ENCODE measurements at regions not wholly inside any gene's neighbourhood (a gene's known extent, or its start where the extent isn't known, plus 50 kb on each side); places are given as distances from the start of the nearest gene placed in this dataset.

DNA sequence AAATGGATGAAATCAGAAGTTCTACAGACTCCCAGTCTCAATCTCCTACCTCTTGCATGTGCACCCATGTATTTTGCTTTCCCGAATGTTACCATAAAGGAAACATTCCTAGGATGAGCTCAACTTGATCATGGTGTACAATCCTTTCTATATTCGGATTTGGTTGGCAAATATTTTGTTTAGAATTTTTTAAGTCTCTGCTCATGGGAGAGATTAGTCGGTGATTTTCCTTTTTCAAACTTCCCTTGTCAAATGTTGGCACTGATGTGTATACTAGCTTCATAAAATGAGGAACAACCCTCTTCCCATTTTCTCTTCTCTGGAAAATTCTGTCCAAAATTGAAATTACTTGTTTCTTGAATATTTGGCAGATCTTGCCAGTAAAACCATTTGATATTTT lies 317.6 kb upstream of the RASGRP1 start:
- TF ChIP-seq GATA3 (IDR thresholded peaks at IDR 0.05; ENCODE audit: low read depth, low read length), result no peak
- no peak for TF ChIP-seq GATA2 (IDR thresholded peaks at IDR 0.05; ENCODE audit: low read depth, low read length)

Data from SH-SY5Y (cell line).